T-helper 1 cell treated with Interleukin-12 subunit alpha and Interleukin-12 subunit beta and Interleukin-4 antibody, amounts not matched to agents 30 μg/mL and 1 μg/mL, for 36 hours (primary cell): ENCODE measurements at regions not wholly inside any gene's neighbourhood (a gene's known extent, or its start where the extent isn't known, plus 50 kb on each side); places are given as distances from the start of the nearest gene placed in this dataset.

ENCODE experiments used
- H3K27ac Mint-ChIP-seq: one replicate; pipeline ENCODE4 v1.8.0; 2021; ENCODE audit warnings: mild to moderate bottlenecking, mixed read lengths
- H3K27me3 Mint-ChIP-seq: one replicate; pipeline ENCODE4 v1.8.0; 2021; ENCODE audit warnings: low read depth, mixed read lengths
- H3K36me3 Mint-ChIP-seq: one replicate; pipeline ENCODE4 v1.8.0; 2021; ENCODE audit warnings: low read depth, mixed read lengths
- H3K4me1 Mint-ChIP-seq: one replicate; pipeline ENCODE4 v1.8.0; 2021; ENCODE audit warnings: low read depth, mixed read lengths
- H3K4me3 Mint-ChIP-seq: one replicate; pipeline ENCODE4 v1.8.0; 2021; ENCODE audit warnings: mild to moderate bottlenecking, moderate library complexity, mixed read lengths
- H3K9me3 Mint-ChIP-seq: one replicate; pipeline ENCODE4 v1.8.0; 2021; ENCODE audit warnings: mixed read lengths

GRCh38 chr3:103924544-103924943 lies 1442.2 kb upstream of the ALCAM start:
- Mint-ChIP-seq H3K27me3 (no peaks in the 10 kb centered on the region), H3K36me3 (no peaks in the 10 kb centered on the region), H3K9me3 (no peaks in the 10 kb centered on the region)

DNA sequence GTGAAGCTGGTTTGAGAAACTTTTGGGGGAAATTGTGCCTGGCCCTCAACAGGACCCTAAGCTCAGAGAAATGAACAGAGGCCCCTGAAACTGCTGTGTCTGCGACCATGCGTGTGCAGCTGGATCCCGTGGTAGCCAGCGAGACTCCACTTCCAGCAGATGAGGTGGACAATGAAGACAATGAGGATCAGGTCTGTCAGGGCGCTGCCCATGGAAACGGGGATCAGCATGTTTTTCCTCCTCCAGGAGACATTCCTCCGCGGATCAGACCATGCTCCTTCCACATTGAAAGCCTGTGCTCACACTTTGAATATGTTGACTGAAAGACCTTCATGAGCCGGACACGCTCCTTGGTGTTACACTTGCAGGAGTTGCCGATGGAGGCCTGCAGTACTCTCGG lies 1439.8 kb upstream of the ALCAM start:
- Mint-ChIP-seq H3K4me1 (no peaks in the 10 kb centered on the region), H3K27me3 (no peaks in the 10 kb centered on the region), H3K36me3 (no peaks in the 10 kb centered on the region), H3K27ac (no peak overlapping the region), H3K4me3 (no peak overlapping the region), H3K9me3 (peaks cover 2% of the 10 kb centered on the region)

More at GRCh38 chr3:103924544-103924943, 1442.2 kb upstream of the ALCAM start:
- Mint-ChIP-seq H3K4me1 (no peaks in the 10 kb centered on the region), H3K4me3 (no peak overlapping the region), H3K27ac (no peak overlapping the region)

DNA sequence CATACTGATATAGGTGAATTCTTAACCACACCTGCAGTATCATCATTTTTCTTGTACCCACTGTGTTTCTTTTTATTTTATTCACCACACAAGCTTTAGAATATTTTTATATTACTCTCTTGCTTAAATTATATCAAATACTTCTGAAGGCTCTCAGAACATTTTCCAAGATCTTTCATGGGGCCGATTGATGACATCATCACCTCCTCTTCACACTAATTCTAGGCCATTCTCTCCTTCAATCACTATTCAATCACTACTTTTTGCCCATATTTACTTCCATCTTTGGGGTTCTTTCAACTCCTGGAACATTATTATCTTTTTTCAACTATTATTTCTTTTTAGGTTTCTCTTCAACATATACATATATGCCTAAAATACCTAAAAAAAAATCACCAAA lies 1438.8 kb upstream of the ALCAM start:
- H3K9me3 Mint-ChIP-seq = peaks cover 12% of the 10 kb centered on the region
- H3K27ac Mint-ChIP-seq = no peak overlapping the region
- no peaks in the 10 kb centered on the region for H3K36me3 Mint-ChIP-seq
- no peaks in the 10 kb centered on the region for H3K27me3 Mint-ChIP-seq
- no peak overlapping the region for H3K4me3 Mint-ChIP-seq
- no peaks in the 10 kb centered on the region for H3K4me1 Mint-ChIP-seq

- H3K4me1 Mint-ChIP-seq = no peaks in the 10 kb centered on the region
- H3K27ac Mint-ChIP-seq = no peak overlapping the region
- peaks cover 10% of the 10 kb centered on the region for H3K9me3 Mint-ChIP-seq
- H3K27me3 Mint-ChIP-seq = no peaks in the 10 kb centered on the region
- H3K36me3 Mint-ChIP-seq = no peaks in the 10 kb centered on the region
- H3K4me3 Mint-ChIP-seq = no peak overlapping the region
These were observed 1429.6 kb upstream of the ALCAM start for GRCh38 chr3:103937094-103937493.

DNA sequence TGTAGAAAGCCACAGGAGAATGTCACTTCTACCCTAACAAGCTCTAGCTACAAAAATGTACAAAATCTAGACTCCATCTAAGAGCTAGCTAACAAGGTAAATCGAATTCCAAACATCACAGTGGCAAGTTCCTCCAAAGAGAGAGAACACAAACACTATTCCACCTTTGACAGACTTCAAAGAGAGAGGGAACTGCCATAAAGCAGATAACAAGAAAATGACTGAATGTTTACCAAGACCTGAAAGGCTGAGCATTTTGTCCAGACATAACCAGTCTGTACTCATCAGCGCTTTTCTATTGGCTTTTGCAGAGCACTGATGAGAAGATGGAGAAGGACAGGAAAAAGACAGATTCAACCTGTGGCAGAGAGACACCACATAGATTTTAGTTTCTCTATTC lies 1419.6 kb upstream of the ALCAM start:
- Mint-ChIP-seq H3K9me3 (no peaks in the 10 kb centered on the region), H3K27ac (no peak overlapping the region), H3K27me3 (no peaks in the 10 kb centered on the region), H3K4me3 (no peak overlapping the region), H3K36me3 (no peaks in the 10 kb centered on the region), H3K4me1 (no peaks in the 10 kb centered on the region)

DNA sequence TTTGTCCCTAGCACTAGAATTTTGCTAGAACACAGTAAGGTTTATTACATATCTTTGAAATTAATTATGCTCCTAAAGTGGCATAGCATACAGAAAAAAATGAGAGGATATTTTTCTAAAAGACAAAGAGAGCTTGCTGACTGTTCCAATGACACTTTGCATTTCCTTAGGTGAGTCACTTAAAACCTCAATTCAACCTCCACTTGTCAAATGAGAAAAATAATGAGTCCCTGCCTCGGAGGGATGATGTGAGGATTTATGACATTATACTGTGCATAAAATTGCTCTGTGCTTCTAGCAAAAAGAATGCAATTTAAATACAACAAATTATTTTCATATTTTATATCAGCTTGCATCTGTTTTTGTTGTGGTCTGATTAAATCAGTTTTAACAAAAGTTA lies 1417.0 kb upstream of the ALCAM start:
- H3K36me3 Mint-ChIP-seq = no peaks in the 10 kb centered on the region
- no peak overlapping the region for H3K4me3 Mint-ChIP-seq
- H3K9me3 Mint-ChIP-seq = no peaks in the 10 kb centered on the region
- H3K4me1 Mint-ChIP-seq = no peaks in the 10 kb centered on the region
- no peak overlapping the region for H3K27ac Mint-ChIP-seq
- H3K27me3 Mint-ChIP-seq = no peaks in the 10 kb centered on the region

DNA sequence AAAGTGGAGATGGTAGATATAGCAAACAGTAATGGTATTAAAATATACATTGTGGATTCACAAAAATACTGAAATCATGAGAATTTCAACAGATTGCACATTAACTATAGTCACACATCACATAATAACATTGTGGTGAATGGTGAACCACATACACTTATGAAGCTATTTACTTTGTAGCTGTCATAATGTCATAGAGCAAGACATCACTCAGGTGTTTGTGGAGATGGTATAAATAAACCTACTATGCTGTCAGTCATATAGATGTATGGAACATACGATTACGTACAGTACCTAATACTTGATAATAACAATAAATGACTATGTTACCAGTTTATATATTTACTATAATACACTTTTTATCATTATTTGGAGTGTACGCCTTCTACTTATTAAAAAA lies 1416.0 kb upstream of the ALCAM start:
- Mint-ChIP-seq H3K36me3 (no peaks in the 10 kb centered on the region), H3K27me3 (no peaks in the 10 kb centered on the region), H3K9me3 (no peaks in the 10 kb centered on the region), H3K4me1 (no peaks in the 10 kb centered on the region), H3K27ac (no peak overlapping the region), H3K4me3 (no peak overlapping the region)

DNA sequence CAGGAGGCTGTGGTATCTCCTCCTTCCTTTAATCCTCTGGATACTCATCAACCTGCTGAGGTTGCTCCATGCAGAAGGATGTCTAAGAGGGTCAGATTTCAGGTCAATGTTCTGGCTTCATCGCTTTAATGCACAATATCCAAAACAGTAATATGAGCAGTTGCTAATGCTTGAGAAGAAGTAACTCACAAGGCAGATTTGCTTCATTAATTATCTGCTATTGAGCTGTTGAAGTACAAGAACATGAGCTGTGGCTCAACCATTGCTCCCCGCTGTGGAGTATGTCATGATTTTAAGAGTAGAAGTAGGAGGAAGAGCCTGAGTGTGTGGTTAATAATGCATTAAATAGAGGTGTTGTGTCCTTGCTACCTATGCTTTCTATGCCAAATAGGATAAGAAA lies 1412.9 kb upstream of the ALCAM start:
- Mint-ChIP-seq H3K27me3 (no peaks in the 10 kb centered on the region), H3K4me1 (no peaks in the 10 kb centered on the region), H3K27ac (no peak overlapping the region), H3K36me3 (no peaks in the 10 kb centered on the region), H3K9me3 (no peaks in the 10 kb centered on the region), H3K4me3 (no peak overlapping the region)

DNA sequence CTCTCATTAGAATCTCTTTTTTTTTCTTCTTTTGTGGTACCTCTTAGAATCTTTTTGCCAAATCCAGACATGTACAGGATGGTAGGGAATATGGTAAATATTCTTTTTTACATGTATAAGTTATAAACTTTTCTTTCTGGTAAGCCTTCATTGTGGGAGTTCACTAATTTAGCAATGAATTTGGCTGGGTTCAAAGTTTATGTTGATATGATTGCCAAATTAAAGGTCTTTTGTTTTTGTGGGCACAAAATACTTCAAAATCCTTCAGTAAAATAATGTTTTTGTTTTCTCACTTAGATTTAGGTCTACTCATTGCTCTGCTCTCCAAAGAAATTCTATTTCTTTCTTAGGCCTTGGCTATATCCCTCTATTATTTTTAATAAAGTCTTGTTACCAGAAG lies 1405.9 kb upstream of the ALCAM start:
- no peaks in the 10 kb centered on the region for H3K36me3 Mint-ChIP-seq
- peaks cover 3% of the 10 kb centered on the region for H3K9me3 Mint-ChIP-seq
- H3K27me3 Mint-ChIP-seq = no peaks in the 10 kb centered on the region
- no peak overlapping the region for H3K4me3 Mint-ChIP-seq
- no peak overlapping the region for H3K27ac Mint-ChIP-seq
- H3K4me1 Mint-ChIP-seq = no peaks in the 10 kb centered on the region

GRCh38 chr3:103963599-103963998 lies 1403.1 kb upstream of the ALCAM start:
- Mint-ChIP-seq H3K27ac (no peak overlapping the region), H3K4me1 (no peaks in the 10 kb centered on the region), H3K4me3 (no peak overlapping the region), H3K36me3 (no peaks in the 10 kb centered on the region), H3K27me3 (no peaks in the 10 kb centered on the region), H3K9me3 (peaks cover 3% of the 10 kb centered on the region)

DNA sequence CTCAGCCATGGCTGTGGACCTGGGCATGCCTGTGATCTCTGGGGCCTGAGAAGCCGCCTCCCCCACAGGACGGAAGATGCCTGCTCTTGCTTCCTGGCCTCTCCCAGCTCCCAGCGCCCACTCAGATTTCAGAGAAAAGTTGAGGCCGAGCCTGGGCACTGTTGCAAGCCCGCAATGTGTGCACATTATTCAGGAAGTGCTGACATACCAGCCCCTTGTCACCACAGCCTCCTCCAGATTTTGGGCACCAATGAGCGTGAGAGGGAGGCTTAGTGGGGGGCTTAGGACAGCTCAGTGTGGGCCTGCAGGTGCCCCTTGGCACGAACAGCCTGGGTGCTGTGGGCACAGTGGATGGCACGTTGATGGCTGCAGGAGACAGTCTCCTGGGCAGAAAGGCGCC lies 1400.9 kb upstream of the ALCAM start:
- Mint-ChIP-seq H3K27ac (no peak overlapping the region), H3K9me3 (peaks cover 3% of the 10 kb centered on the region), H3K27me3 (no peaks in the 10 kb centered on the region), H3K36me3 (no peaks in the 10 kb centered on the region), H3K4me3 (no peak overlapping the region), H3K4me1 (no peaks in the 10 kb centered on the region)

- peaks cover 3% of the 10 kb centered on the region for H3K9me3 Mint-ChIP-seq
- no peaks in the 10 kb centered on the region for H3K36me3 Mint-ChIP-seq
- no peaks in the 10 kb centered on the region for H3K4me1 Mint-ChIP-seq
- no peaks in the 10 kb centered on the region for H3K27me3 Mint-ChIP-seq
- no peak overlapping the region for H3K27ac Mint-ChIP-seq
- H3K4me3 Mint-ChIP-seq = no peak overlapping the region
These were observed 1400.0 kb upstream of the ALCAM start for GRCh38 chr3:103966749-103967148.

DNA sequence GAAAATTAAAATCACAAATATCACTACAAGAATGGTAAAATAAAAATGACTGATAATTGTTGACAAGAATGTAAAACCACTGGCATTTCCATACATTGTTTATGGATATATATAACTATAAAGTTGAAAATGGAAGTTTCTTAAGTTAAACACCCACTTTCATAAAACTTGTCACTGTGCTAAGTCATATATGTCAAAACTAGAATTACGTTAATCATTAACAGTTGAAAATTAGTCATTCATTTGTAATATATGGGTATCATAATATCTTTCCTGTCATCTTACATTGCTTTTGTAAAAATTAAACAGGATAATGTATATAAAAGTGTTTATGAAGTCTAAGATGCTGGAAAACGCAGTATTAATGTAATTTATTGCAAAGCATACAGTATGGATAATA lies 1398.6 kb upstream of the ALCAM start:
- Mint-ChIP-seq H3K4me1 (no peaks in the 10 kb centered on the region), H3K36me3 (no peaks in the 10 kb centered on the region), H3K9me3 (peaks cover 3% of the 10 kb centered on the region)

DNA sequence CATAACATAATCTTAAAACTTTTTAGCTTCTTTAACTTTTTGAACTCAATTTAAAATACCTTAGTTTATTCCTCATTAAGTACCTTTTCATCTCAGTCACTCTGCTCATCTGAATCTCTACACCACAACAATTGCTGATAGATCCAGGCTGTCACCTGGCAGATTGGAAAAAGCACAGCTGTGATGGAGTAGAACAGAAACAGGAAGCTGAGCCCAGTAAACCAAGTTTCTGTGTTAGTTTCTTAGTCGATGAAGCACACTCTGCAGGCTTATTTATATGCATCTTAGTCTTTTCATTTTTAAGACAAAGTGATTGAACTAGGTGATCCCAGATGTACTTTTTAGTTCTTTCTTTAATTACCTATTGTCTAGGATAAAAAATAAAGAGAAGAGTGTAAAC lies 1398.0 kb upstream of the ALCAM start:
- Mint-ChIP-seq H3K27me3 (no peaks in the 10 kb centered on the region), H3K36me3 (no peaks in the 10 kb centered on the region), H3K9me3 (peaks cover 3% of the 10 kb centered on the region), H3K4me1 (no peaks in the 10 kb centered on the region), H3K27ac (no peak overlapping the region), H3K4me3 (no peak overlapping the region)

More for the DNA sequence above, 1398.6 kb upstream of the ALCAM start:
- Mint-ChIP-seq H3K4me3 (no peak overlapping the region), H3K27me3 (no peaks in the 10 kb centered on the region), H3K27ac (no peak overlapping the region)

GRCh38 chr3:103976931-103977339 lies 1389.8 kb upstream of the ALCAM start:
- H3K27me3 Mint-ChIP-seq = no peaks in the 10 kb centered on the region
- H3K36me3 Mint-ChIP-seq = no peaks in the 10 kb centered on the region
- H3K4me1 Mint-ChIP-seq = no peaks in the 10 kb centered on the region
- no peak overlapping the region for H3K4me3 Mint-ChIP-seq
- no peak overlapping the region for H3K27ac Mint-ChIP-seq
- no peaks in the 10 kb centered on the region for H3K9me3 Mint-ChIP-seq

GRCh38 chr3:103977417-103977816 lies 1389.3 kb upstream of the ALCAM start:
- Mint-ChIP-seq H3K9me3 (no peaks in the 10 kb centered on the region), H3K36me3 (no peaks in the 10 kb centered on the region), H3K4me3 (no peak overlapping the region), H3K27ac (no peak overlapping the region), H3K27me3 (no peaks in the 10 kb centered on the region), H3K4me1 (no peaks in the 10 kb centered on the region)
